Stimulated activated CD8-positive, alpha-beta memory T cell treated with anti-CD3 and anti-CD28 coated beads, Interleukin-15, amount 100 ng/mL, for 1 hour (primary cell): ENCODE measurements at regions not wholly inside any gene's neighbourhood (a gene's known extent, or its start where the extent isn't known, plus 50 kb on each side); places are given as distances from the start of the nearest gene placed in this dataset.
A peak's percentile ranks its signal among the peaks of the same experiment; 100 is the strongest.

Experiments used
- DNase-seq: peaks from one replicate; pipeline ENCODE4 v3.0.0-alpha.2; 2020; ENCODE audit warnings: low read depth

- no peak for DNase-seq
These were observed 451.3 kb downstream of the PMP22 start for GRCh38 chr17:14813649-14814370.

GRCh38 chr17:14808425-14808824, 456.7 kb downstream of the PMP22 start:
- no peak for DNase-seq

DNA sequence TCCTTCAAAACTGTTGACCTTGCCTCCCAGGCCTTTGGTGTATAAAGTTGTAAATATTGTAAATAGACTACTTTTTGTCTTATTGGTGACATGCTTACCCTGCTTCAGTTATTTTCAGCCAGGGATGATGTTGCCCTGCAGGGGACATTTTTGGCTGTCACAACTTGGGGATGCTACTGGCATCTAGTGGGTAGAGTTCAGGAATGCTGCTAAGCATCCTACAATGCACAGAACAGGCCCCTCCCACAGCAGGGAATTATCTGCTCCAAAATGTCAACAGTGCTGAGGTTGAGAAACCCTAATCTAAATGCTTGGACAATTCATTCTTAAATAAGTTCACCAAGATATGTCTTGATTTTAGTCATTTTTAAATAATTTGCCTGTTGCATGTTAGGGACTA, 459.8 kb downstream of the PMP22 start:
- DNase-seq = no peak

- no peak for DNase-seq
These were observed 461.3 kb downstream of the PMP22 start for GRCh38 chr17:14803826-14804225.

DNA sequence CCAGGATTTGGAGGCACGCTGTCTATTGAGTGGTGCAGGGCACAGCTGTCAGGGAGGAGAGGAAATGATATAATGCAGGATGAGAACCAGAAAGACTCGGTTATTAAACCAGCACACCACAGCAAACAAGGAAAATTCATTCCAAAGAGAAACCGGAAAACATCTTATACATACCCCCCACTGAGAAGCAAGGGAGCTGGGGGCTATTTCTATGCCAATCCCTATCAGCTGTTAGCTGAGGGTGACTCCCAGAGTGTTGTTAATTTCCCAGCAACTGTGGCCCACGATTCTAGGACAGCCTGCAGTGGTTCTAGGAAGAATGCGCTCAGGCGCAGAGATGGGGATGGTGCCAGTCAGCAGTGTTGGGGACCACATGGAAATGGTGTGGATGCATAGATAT, 467.3 kb downstream of the PMP22 start:
- DNase-seq = no peak

DNA sequence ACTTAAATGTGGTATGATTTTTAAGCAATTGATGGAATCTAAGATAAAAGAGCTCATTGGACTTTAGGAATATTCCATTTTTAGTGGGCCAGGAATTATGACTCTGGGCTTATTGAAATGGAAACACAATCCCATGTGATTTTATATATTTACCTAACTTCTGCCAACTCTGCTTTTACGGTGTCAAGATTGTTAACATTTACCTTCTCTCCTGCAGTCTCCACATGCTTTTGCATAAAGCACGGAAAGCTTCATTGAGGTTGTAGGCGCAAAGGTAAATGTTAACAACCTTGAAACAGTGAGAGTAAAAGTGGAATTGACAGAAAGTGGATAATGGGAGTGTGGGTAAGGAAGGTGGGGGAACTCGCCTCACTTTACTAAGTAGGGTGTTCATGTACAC, 468.1 kb downstream of the PMP22 start:
- DNase-seq = no peak

GRCh38 chr17:14794961-14795360, 470.2 kb downstream of the PMP22 start:
- DNase-seq = no peak

GRCh38 chr17:14793237-14793636, 471.9 kb downstream of the PMP22 start:
- DNase-seq = no peak

- DNase-seq = no peak
These were observed 472.4 kb downstream of the PMP22 start for GRCh38 chr17:14792746-14793145.

DNA sequence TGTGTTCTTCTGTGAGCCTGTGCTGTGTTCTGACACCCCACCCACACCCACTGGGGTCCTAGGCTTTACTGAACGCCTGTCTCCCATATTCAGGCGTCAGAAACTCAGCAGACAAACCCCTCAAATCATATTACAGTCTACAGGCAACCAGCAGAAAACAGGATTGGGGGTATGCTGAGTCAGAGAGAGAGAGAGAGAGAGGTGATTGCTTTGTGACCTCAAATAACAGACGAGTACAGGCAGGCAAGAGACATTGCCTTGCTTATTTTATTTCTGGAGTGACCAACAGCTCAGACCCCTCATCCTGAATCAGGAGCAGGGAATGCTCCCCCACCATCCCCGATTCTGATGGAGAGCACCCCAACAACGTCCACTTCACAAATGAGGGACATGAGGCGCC, 473.9 kb downstream of the PMP22 start:
- no peak for DNase-seq

- no peak for DNase-seq
These were observed 474.6 kb downstream of the PMP22 start for GRCh38 chr17:14790521-14790920.

DNA sequence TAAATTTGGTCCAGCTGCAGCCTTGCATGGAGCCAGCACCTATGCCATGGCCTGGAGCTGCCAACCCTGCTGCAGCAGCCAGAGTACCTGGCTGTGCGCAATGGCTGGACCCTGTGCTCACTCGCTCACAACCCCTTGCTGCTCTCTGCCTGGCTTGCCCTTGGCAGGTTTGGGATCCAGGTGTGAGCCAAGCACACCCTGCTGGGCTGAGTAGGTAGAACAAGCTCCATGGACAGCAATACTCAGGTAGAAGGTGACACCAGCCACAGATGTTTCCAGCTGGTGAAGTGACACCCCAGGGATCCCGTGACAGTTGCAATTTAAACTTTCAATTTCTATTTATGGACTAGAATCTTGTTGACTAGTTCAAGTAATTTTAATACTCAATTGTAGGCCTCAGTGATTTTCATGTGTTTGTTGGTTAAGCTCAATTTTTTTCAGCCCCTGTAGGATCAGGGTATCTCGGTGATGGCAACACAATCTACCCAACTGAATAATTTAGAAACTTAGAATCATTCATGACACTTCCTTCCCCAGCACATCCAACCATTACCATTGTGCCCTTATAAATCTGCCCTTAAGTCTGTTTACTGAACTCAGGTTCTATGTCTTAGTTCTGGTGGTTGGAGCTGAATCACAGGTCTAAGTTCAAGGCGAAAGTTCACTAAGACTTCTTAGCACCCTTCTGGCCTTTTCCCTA, 480.0 kb downstream of the PMP22 start:
- DNase-seq = peak; percentile 2

GRCh38 chr17:14781123-14781522, 480.2 kb downstream of the HS3ST3B1 start:
- DNase-seq = no peak

GRCh38 chr17:14780097-14780651, 479.3 kb downstream of the HS3ST3B1 start:
- no peak for DNase-seq

GRCh38 chr17:14779241-14779640, 478.4 kb downstream of the HS3ST3B1 start:
- no peak for DNase-seq

GRCh38 chr17:14777291-14777690, 476.4 kb downstream of the HS3ST3B1 start:
- DNase-seq = no peak

- no peak for DNase-seq
These were observed 475.9 kb downstream of the HS3ST3B1 start for GRCh38 chr17:14776791-14777190.

- DNase-seq = no peak
These were observed 475.0 kb downstream of the HS3ST3B1 start for GRCh38 chr17:14775731-14776492.

DNA sequence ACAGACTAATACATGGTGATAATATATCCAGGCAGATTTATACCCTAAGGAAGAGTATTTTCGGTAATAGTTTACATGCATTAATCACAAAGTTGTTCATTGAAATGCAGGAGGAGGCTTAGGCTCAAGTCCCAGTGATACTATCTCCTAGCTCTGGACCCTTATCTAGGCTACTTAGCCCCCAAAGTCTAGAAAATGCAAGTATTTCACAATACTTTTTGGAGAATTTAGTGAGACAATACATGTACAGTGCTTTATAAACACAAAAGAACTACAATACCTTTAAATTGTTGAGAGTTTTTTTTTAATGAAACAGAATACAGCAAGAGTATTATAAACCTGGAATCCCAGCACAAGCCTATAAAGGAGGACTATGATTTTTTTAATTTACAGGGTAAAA, 473.9 kb downstream of the HS3ST3B1 start:
- DNase-seq = no peak

DNA sequence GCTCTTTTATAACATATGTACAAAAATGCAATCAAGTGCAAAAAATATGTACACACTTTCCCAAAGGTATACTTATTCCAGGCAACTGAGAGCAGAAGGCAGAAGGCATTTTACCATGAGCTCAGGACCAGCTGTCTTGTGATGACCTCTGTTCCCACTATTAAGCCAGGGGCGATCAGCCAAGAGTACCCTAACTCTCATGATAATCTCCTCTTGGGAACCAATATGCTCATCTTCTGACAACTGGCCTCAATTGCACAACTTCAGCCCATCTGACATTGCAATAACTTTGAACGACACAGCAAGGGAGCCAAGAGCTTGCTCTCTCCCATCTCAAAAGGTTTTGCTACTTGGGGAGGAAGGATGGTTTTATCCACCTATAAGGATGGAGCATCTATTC, 471.9 kb downstream of the HS3ST3B1 start:
- no peak for DNase-seq

GRCh38 chr17:14771543-14771942, 470.7 kb downstream of the HS3ST3B1 start:
- no peak for DNase-seq

GRCh38 chr17:14768923-14769322, 468.0 kb downstream of the HS3ST3B1 start:
- no peak for DNase-seq
